ENCODE measurements at regions not wholly inside any gene's neighbourhood (a gene's known extent, or its start where the extent isn't known, plus 50 kb on each side); places are given as distances from the start of the nearest gene placed in this dataset.

GRCh38 chr20:62533591-62534495 lies 58.0 kb upstream of the GATA5 start:
- H3K4me3 ChIP-seq (ENCODE audit: low read depth, low read length), result no peak overlapping the region
- no peak for DNase-seq (ENCODE audit: low read depth, low spot score)
- in situ Hi-C loops (cut with HindIII; ENCODE audit: low sequenced_read_pairs), result no loop called here
- TF ChIP-seq CTCF (IDR thresholded peaks at IDR 0.05; ENCODE audit: low read depth, low read length), result no peak

GRCh38 chr20:62534526-62535221 lies 58.9 kb upstream of the GATA5 start:
- no peak for TF ChIP-seq CTCF (IDR thresholded peaks at IDR 0.05; ENCODE audit: low read depth, low read length)
- H3K4me3 ChIP-seq (ENCODE audit: low read depth, low read length), result no peak overlapping the region
- DNase-seq (ENCODE audit: low read depth, low spot score), result no peak
- in situ Hi-C loops (cut with HindIII; ENCODE audit: low sequenced_read_pairs), result no loop called here

GRCh38 chr20:62535282-62535811 lies 59.6 kb upstream of the GATA5 start:
- no peak for TF ChIP-seq CTCF (IDR thresholded peaks at IDR 0.05; ENCODE audit: low read depth, low read length)
- H3K4me3 ChIP-seq (ENCODE audit: low read depth, low read length), result no peak overlapping the region
- DNase-seq (ENCODE audit: low read depth, low spot score), result no peak
- in situ Hi-C loops (cut with HindIII; ENCODE audit: low sequenced_read_pairs), result no loop called here

GRCh38 chr20:62535964-62536363 lies 60.2 kb upstream of the GATA5 start:
- in situ Hi-C loops (cut with HindIII; ENCODE audit: low sequenced_read_pairs), result no loop called here
- no peak for TF ChIP-seq CTCF (IDR thresholded peaks at IDR 0.05; ENCODE audit: low read depth, low read length)
- no peak for DNase-seq (ENCODE audit: low read depth, low spot score)

GRCh38 chr20:62536871-62537401 lies 61.1 kb upstream of the GATA5 start:
- no peak overlapping the region for H3K4me3 ChIP-seq (ENCODE audit: low read depth, low read length)
- in situ Hi-C loops (cut with HindIII; ENCODE audit: low sequenced_read_pairs), result no loop called here
- TF ChIP-seq CTCF (IDR thresholded peaks at IDR 0.05; ENCODE audit: low read depth, low read length), result no peak
- no peak for DNase-seq (ENCODE audit: low read depth, low spot score)

More at GRCh38 chr20:62535964-62536363, 60.2 kb upstream of the GATA5 start:
- H3K4me3 ChIP-seq (ENCODE audit: low read depth, low read length), result no peak overlapping the region

- no peak for DNase-seq (ENCODE audit: low read depth, low spot score)
- no peak overlapping the region for H3K4me3 ChIP-seq (ENCODE audit: low read depth, low read length)
- no peak for TF ChIP-seq CTCF (IDR thresholded peaks at IDR 0.05; ENCODE audit: low read depth, low read length)
- in situ Hi-C loops (cut with HindIII; ENCODE audit: low sequenced_read_pairs), result no loop called here
Measured at GRCh38 chr20:62537649-62538292, 62.0 kb upstream of the GATA5 start.

Measured in astrocyte of the spinal cord (primary cell).